ENCODE measurements at regions not wholly inside any gene's neighbourhood (a gene's known extent, or its start where the extent isn't known, plus 50 kb on each side); places are given as distances from the start of the nearest gene placed in this dataset.

GRCh38 chr12:126914170-126914793 lies 1352.7 kb upstream of the TMEM132C start:
- ATAC-seq (ENCODE audit: low read depth) (no peak), DNase-seq (no peak)
- Histone ChIP-seq H3K4me2 (replicated peaks; ENCODE audit: low read depth, low read length, poor library complexity, severe bottlenecking) (no peak overlapping the region), H4K20me1 (ENCODE audit: control insufficient read depth, insufficient read depth, low read length, poor library complexity, severe bottlenecking) (no peaks in the 10 kb centered on the region), H3K79me2 (ENCODE audit: control insufficient read depth, insufficient read depth, low read length) (no peaks in the 10 kb centered on the region), H2AFZ (ENCODE audit: insufficient read depth, low read depth, low read length, poor library complexity, severe bottlenecking) (no peak overlapping the region), H3K9me3 (ENCODE audit: control extremely low read depth in 1 of 3, control insufficient read depth in 2 of 3, insufficient read depth in 1 of 3, low read length in 2 of 3) (peaks cover 0 to 2% (median 0%) of the 10 kb centered on the region in 3 donors), H3K9ac (ENCODE audit: low read length) (no peak overlapping the region), H3K4me1 (ENCODE audit: control insufficient read depth in 2 of 2, insufficient read depth in 2 of 2, low read length in 2 of 2) (no peaks in the 10 kb centered on the region), H3K4me3 (ENCODE audit: control extremely low read depth in 1 of 5, extremely low read depth in 1 of 5, insufficient read depth in 1 of 5, low read depth in 2 of 5, low read length in 4 of 5) (no peak overlapping the region), H3K27me3 (replicated peaks in 1 of 4; ENCODE audit: control extremely low read depth in 1 of 4, control insufficient read depth in 3 of 4, insufficient read depth in 4 of 4, low read length in 3 of 4) (no peaks in the 10 kb centered on the region), H3K27ac (ENCODE audit: low read length in 2 of 2) (no peak overlapping the region), H3K36me3 (replicated peaks in 1 of 2; ENCODE audit: control extremely low read depth in 1 of 2, control insufficient read depth in 1 of 2, extremely low read depth in 1 of 2, insufficient read depth in 2 of 2, low read length in 1 of 2) (no peaks in the 10 kb centered on the region)
- Mint-ChIP-seq H3K9me3 (ENCODE audit: insufficient read depth) (peaks cover 6% of the 10 kb centered on the region), H3K4me1 (no peaks in the 10 kb centered on the region), H3K4me3 (no peak overlapping the region), H3K27ac (no peak overlapping the region), H3K27me3 (no peaks in the 10 kb centered on the region)
- intact Hi-C loops (cut with micrococcal nuclease) = no loop called here
- WGBS (ENCODE audit: insufficient coverage) = 100% methylated on average over 1 of the region's 5 CpGs
- POLR2A ChIA-PET = no interaction called here
- CTCF ChIA-PET = no interaction called here
- no peak for TF ChIP-seq EZH2 (IDR thresholded peaks at IDR 0.05; ENCODE audit: borderline replicate concordance, insufficient read depth, low read depth, low read length, poor library complexity, severe bottlenecking)
- TF ChIP-seq, protein P1, sequence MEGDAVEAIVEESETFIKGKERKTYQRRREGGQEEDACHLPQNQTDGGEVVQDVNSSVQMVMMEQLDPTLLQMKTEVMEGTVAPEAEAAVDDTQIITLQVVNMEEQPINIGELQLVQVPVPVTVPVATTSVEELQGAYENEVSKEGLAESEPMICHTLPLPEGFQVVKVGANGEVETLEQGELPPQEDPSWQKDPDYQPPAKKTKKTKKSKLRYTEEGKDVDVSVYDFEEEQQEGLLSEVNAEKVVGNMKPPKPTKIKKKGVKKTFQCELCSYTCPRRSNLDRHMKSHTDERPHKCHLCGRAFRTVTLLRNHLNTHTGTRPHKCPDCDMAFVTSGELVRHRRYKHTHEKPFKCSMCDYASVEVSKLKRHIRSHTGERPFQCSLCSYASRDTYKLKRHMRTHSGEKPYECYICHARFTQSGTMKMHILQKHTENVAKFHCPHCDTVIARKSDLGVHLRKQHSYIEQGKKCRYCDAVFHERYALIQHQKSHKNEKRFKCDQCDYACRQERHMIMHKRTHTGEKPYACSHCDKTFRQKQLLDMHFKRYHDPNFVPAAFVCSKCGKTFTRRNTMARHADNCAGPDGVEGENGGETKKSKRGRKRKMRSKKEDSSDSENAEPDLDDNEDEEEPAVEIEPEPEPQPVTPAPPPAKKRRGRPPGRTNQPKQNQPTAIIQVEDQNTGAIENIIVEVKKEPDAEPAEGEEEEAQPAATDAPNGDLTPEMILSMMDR (IDR thresholded peaks at IDR 0.05) = no peak

DNA sequence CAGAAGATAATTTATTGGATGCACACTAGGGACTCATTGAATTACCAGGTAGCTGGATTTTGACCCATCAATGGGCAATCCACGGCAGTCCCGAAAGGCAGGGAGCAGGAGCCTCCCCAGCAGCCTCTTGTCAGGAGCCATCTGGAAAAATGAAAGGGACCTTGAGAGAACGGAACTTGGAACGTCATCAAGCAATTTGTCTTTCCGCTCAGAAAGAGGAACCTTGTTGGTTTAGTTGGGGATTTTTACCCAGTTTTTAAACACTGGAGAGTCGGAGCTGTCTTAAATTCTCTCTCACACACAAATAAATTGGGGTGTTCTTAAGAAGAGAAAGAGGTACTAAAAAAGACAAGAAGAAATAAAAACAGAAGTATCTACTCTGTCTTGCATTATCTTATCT lies 1351.7 kb upstream of the TMEM132C start:
- CTCF ChIA-PET = no interaction called here
- no peak for ATAC-seq (ENCODE audit: low read depth)
- Histone ChIP-seq H3K4me1 (ENCODE audit: control insufficient read depth in 2 of 2, insufficient read depth in 2 of 2, low read length in 2 of 2) (no peaks in the 10 kb centered on the region), H3K27me3 (replicated peaks in 1 of 4; ENCODE audit: control extremely low read depth in 1 of 4, control insufficient read depth in 3 of 4, insufficient read depth in 4 of 4, low read length in 3 of 4) (no peaks in the 10 kb centered on the region), H2AFZ (ENCODE audit: insufficient read depth, low read depth, low read length, poor library complexity, severe bottlenecking) (no peak overlapping the region), H3K4me2 (replicated peaks; ENCODE audit: low read depth, low read length, poor library complexity, severe bottlenecking) (no peak overlapping the region), H3K9me3 (ENCODE audit: control extremely low read depth in 1 of 3, control insufficient read depth in 2 of 3, insufficient read depth in 1 of 3, low read length in 2 of 3) (peaks cover 0 to 3% (median 0%) of the 10 kb centered on the region in 3 donors), H3K4me3 (ENCODE audit: control extremely low read depth in 1 of 5, extremely low read depth in 1 of 5, insufficient read depth in 1 of 5, low read depth in 2 of 5, low read length in 4 of 5) (no peak overlapping the region), H4K20me1 (ENCODE audit: control insufficient read depth, insufficient read depth, low read length, poor library complexity, severe bottlenecking) (no peaks in the 10 kb centered on the region), H3K9ac (ENCODE audit: low read length) (no peak overlapping the region), H3K36me3 (replicated peaks in 1 of 2; ENCODE audit: control extremely low read depth in 1 of 2, control insufficient read depth in 1 of 2, extremely low read depth in 1 of 2, insufficient read depth in 2 of 2, low read length in 1 of 2) (no peaks in the 10 kb centered on the region), H3K27ac (ENCODE audit: low read length in 2 of 2) (no peak overlapping the region), H3K79me2 (ENCODE audit: control insufficient read depth, insufficient read depth, low read length) (no peaks in the 10 kb centered on the region)
- H3K27ac Mint-ChIP-seq = no peak overlapping the region
- POLR2A ChIA-PET = no interaction called here
- H3K4me3 Mint-ChIP-seq = no peak overlapping the region
- WGBS (ENCODE audit: insufficient coverage) = 22% methylated on average over 2 of the region's 6 CpGs
- H3K4me1 Mint-ChIP-seq = no peaks in the 10 kb centered on the region
- no peaks in the 10 kb centered on the region for H3K27me3 Mint-ChIP-seq
- DNase-seq = no peak
- TF ChIP-seq EZH2 (IDR thresholded peaks at IDR 0.05; ENCODE audit: borderline replicate concordance, insufficient read depth, low read depth, low read length, poor library complexity, severe bottlenecking) = no peak
- TF ChIP-seq, protein P1 (IDR thresholded peaks at IDR 0.05) = no peak
- intact Hi-C loops (cut with micrococcal nuclease) = no loop called here
- H3K9me3 Mint-ChIP-seq (ENCODE audit: insufficient read depth) = peaks cover 6% of the 10 kb centered on the region

All from B cell (primary cell).